WTC11 (cell line): ENCODE measurements at regions not wholly inside any gene's neighbourhood (a gene's known extent, or its start where the extent isn't known, plus 50 kb on each side); places are given as distances from the start of the nearest gene placed in this dataset.

Experiments used
- ATF1 ChIP-seq: sonication (generic); formaldehyde crosslinking; IDR thresholded peaks from 2 replicates; pipeline ENCODE4 v1.8.1; 2023; ENCODE audit warnings: mild to moderate bottlenecking, moderate library complexity, missing genetic modification reagents
- CBFB ChIP-seq: sonication (generic); formaldehyde crosslinking; IDR thresholded peaks from 2 replicates; pipeline ENCODE4 v1.8.1; 2022; ENCODE audit warnings: mild to moderate bottlenecking, low read depth, missing genetic modification reagents
- ESRRA ChIP-seq: sonication (generic); formaldehyde crosslinking; IDR thresholded peaks from 2 replicates; pipeline ENCODE4 v1.8.1; 2022; ENCODE audit warnings: mild to moderate bottlenecking, missing genetic modification reagents, borderline replicate concordance
- FOXP1 ChIP-seq: sonication (generic); formaldehyde crosslinking; IDR thresholded peaks from 2 replicates; pipeline ENCODE4 v1.8.0; 2022; ENCODE audit warnings: missing genetic modification reagents, mild to moderate bottlenecking, moderate library complexity, borderline replicate concordance
- GABPB1 ChIP-seq: sonication (generic); formaldehyde crosslinking; IDR thresholded peaks from 2 replicates; pipeline ENCODE4 v1.8.1; 2023; ENCODE audit warnings: mild to moderate bottlenecking, missing genetic modification reagents
- NR3C1 ChIP-seq: sonication (generic); formaldehyde crosslinking; conservative IDR thresholded peaks from 2 replicates; pipeline ENCODE4 v1.8.1; 2023; ENCODE audit warnings: low read depth, mild to moderate bottlenecking, missing genetic modification reagents
- TEAD4 ChIP-seq: sonication (generic); formaldehyde crosslinking; IDR thresholded peaks from 2 replicates; pipeline ENCODE4 v1.8.0; 2022; ENCODE audit warnings: mild to moderate bottlenecking, missing genetic modification reagents
- ZBTB21 ChIP-seq: sonication (generic); formaldehyde crosslinking; IDR thresholded peaks from 2 replicates; pipeline ENCODE4 v1.8.1; 2023; ENCODE audit warnings: mild to moderate bottlenecking, missing genetic modification reagents, borderline replicate concordance
- TF ChIP-seq, protein P1 (sequence below): fragments of 200-600 bp; IDR thresholded peaks from 2 replicates; pipeline ENCODE4 v1.8.0; 2022; ENCODE audit warnings: antibody characterized with exemption
- TF ChIP-seq, protein P2 (sequence below): sonication (generic); formaldehyde crosslinking; IDR thresholded peaks from 2 replicates; pipeline ENCODE4 v1.8.0; 2022; ENCODE audit warnings: mild to moderate bottlenecking, missing genetic modification reagents
- TF ChIP-seq, protein P3 (sequence below): sonication (generic); formaldehyde crosslinking; IDR thresholded peaks from 2 replicates; pipeline ENCODE4 v1.8.1; 2023; ENCODE audit warnings: mild to moderate bottlenecking, missing genetic modification reagents, moderate library complexity
- TF ChIP-seq, protein P4 (sequence below): sonication (generic); formaldehyde crosslinking; IDR thresholded peaks from 2 replicates; pipeline ENCODE4 v1.8.0; 2022; ENCODE audit warnings: missing genetic modification reagents
- TF ChIP-seq, protein P5 (sequence below): sonication (generic); formaldehyde crosslinking; IDR thresholded peaks from 2 replicates; pipeline ENCODE4 v1.8.1; 2023; ENCODE audit warnings: mild to moderate bottlenecking, missing genetic modification reagents, borderline replicate concordance

DNA sequence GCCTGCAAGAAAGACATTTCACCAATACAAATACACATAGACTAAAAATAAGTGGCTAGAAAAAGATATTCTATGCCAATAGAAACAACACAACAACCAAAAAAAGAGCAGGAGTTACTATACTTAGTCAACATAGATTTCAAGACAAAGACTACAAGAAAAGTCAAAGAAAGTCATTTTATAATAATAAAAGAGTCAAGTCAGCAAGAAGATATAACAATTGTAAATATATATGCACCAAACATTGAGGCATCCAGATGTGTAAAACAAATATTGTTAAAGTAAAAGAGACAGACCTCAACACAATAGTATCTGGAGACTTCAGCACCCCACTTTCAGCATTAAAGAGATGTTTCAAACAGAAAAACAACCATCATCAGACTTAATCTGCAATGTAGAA lies 104.6 kb downstream of the AMY1C start:
- TF ChIP-seq, protein P1, sequence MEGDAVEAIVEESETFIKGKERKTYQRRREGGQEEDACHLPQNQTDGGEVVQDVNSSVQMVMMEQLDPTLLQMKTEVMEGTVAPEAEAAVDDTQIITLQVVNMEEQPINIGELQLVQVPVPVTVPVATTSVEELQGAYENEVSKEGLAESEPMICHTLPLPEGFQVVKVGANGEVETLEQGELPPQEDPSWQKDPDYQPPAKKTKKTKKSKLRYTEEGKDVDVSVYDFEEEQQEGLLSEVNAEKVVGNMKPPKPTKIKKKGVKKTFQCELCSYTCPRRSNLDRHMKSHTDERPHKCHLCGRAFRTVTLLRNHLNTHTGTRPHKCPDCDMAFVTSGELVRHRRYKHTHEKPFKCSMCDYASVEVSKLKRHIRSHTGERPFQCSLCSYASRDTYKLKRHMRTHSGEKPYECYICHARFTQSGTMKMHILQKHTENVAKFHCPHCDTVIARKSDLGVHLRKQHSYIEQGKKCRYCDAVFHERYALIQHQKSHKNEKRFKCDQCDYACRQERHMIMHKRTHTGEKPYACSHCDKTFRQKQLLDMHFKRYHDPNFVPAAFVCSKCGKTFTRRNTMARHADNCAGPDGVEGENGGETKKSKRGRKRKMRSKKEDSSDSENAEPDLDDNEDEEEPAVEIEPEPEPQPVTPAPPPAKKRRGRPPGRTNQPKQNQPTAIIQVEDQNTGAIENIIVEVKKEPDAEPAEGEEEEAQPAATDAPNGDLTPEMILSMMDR = no peak
- TF ChIP-seq, protein P2, sequence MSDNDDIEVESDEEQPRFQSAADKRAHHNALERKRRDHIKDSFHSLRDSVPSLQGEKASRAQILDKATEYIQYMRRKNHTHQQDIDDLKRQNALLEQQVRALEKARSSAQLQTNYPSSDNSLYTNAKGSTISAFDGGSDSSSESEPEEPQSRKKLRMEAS (CRISPR knock-in tag) = no peak
- TF ChIP-seq, protein P3, sequence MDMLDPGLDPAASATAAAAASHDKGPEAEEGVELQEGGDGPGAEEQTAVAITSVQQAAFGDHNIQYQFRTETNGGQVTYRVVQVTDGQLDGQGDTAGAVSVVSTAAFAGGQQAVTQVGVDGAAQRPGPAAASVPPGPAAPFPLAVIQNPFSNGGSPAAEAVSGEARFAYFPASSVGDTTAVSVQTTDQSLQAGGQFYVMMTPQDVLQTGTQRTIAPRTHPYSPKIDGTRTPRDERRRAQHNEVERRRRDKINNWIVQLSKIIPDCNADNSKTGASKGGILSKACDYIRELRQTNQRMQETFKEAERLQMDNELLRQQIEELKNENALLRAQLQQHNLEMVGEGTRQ = no peak
- TF ChIP-seq ZBTB21 (no peak), TEAD4 (CRISPR knock-in tag) (no peak), GABPB1 (CRISPR knock-in tag) (no peak), NR3C1 (no peak), ATF1 (CRISPR knock-in tag) (no peak), CBFB (no peak), ESRRA (no peak), FOXP1 (CRISPR knock-in tag) (no peak)
- TF ChIP-seq, protein P4, sequence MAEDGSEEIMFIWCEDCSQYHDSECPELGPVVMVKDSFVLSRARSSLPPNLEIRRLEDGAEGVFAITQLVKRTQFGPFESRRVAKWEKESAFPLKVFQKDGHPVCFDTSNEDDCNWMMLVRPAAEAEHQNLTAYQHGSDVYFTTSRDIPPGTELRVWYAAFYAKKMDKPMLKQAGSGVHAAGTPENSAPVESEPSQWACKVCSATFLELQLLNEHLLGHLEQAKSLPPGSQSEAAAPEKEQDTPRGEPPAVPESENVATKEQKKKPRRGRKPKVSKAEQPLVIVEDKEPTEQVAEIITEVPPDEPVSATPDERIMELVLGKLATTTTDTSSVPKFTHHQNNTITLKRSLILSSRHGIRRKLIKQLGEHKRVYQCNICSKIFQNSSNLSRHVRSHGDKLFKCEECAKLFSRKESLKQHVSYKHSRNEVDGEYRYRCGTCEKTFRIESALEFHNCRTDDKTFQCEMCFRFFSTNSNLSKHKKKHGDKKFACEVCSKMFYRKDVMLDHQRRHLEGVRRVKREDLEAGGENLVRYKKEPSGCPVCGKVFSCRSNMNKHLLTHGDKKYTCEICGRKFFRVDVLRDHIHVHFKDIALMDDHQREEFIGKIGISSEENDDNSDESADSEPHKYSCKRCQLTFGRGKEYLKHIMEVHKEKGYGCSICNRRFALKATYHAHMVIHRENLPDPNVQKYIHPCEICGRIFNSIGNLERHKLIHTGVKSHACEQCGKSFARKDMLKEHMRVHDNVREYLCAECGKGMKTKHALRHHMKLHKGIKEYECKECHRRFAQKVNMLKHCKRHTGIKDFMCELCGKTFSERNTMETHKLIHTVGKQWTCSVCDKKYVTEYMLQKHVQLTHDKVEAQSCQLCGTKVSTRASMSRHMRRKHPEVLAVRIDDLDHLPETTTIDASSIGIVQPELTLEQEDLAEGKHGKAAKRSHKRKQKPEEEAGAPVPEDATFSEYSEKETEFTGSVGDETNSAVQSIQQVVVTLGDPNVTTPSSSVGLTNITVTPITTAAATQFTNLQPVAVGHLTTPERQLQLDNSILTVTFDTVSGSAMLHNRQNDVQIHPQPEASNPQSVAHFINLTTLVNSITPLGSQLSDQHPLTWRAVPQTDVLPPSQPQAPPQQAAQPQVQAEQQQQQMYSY (CRISPR knock-in tag) = no peak
- TF ChIP-seq, protein P5, sequence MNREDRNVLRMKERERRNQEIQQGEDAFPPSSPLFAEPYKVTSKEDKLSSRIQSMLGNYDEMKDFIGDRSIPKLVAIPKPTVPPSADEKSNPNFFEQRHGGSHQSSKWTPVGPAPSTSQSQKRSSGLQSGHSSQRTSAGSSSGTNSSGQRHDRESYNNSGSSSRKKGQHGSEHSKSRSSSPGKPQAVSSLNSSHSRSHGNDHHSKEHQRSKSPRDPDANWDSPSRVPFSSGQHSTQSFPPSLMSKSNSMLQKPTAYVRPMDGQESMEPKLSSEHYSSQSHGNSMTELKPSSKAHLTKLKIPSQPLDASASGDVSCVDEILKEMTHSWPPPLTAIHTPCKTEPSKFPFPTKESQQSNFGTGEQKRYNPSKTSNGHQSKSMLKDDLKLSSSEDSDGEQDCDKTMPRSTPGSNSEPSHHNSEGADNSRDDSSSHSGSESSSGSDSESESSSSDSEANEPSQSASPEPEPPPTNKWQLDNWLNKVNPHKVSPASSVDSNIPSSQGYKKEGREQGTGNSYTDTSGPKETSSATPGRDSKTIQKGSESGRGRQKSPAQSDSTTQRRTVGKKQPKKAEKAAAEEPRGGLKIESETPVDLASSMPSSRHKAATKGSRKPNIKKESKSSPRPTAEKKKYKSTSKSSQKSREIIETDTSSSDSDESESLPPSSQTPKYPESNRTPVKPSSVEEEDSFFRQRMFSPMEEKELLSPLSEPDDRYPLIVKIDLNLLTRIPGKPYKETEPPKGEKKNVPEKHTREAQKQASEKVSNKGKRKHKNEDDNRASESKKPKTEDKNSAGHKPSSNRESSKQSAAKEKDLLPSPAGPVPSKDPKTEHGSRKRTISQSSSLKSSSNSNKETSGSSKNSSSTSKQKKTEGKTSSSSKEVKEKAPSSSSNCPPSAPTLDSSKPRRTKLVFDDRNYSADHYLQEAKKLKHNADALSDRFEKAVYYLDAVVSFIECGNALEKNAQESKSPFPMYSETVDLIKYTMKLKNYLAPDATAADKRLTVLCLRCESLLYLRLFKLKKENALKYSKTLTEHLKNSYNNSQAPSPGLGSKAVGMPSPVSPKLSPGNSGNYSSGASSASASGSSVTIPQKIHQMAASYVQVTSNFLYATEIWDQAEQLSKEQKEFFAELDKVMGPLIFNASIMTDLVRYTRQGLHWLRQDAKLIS (CRISPR knock-in tag) = no peak
